MM.1S (cell line): ENCODE measurements at regions not wholly inside any gene's neighbourhood (a gene's known extent, or its start where the extent isn't known, plus 50 kb on each side); places are given as distances from the start of the nearest gene placed in this dataset.

ENCODE experiments used
- DNase-seq: peaks from one replicate; pipeline ENCODE4 v3.0.0-alpha.2; 2015
- H2AFZ ChIP-seq: fragments of 300-600 bp; sonication (generic); 2 replicates; pipeline ENCODE4 v1.6.0; 2016; ENCODE audit warnings: antibody characterized with exemption, low read length
- H3F3A ChIP-seq: fragments of 300-600 bp; sonication (generic); 2 replicates; pipeline ENCODE4 v1.6.1; 2016; ENCODE audit warnings: mild to moderate bottlenecking, antibody characterized with exemption, low read length, moderate library complexity, mixed read lengths; ENCODE audit not compliant: insufficient read depth
- H3K27ac ChIP-seq: fragments of 300-600 bp; sonication (generic); 2 replicates; pipeline ENCODE4 v1.5.1; 2016; ENCODE audit warnings: mild to moderate bottlenecking, low read length
- H3K27me3 ChIP-seq: fragments of 300-600 bp; sonication (generic); replicated peaks from 2 replicates; pipeline ENCODE4 v1.6.0; 2016; ENCODE audit warnings: low read length; ENCODE audit not compliant: insufficient read depth
- H3K36me3 ChIP-seq: fragments of 300-600 bp; sonication (generic); replicated peaks from 2 replicates; pipeline ENCODE4 v1.6.1; 2016; ENCODE audit warnings: mild to moderate bottlenecking, low read length, mixed read lengths; ENCODE audit not compliant: insufficient read depth
- H3K4me1 ChIP-seq: fragments of 300-600 bp; sonication (generic); 2 replicates; pipeline ENCODE4 v1.6.1; 2016; ENCODE audit warnings: low read length, mixed read lengths
- H3K4me2 ChIP-seq: fragments of 300-600 bp; sonication (generic); 2 replicates; pipeline ENCODE4 v1.6.0; 2016; ENCODE audit warnings: low read depth, low read length
- H3K4me3 ChIP-seq: fragments of 300-600 bp; sonication (generic); 2 replicates; pipeline ENCODE4 v1.5.1; 2016; ENCODE audit warnings: low read length, mixed read lengths
- H3K79me2 ChIP-seq: fragments of 300-600 bp; sonication (generic); 2 replicates; pipeline ENCODE4 v1.6.1; 2016; ENCODE audit warnings: mixed run types, low read length, mixed read lengths
- H3K9ac ChIP-seq: fragments of 300-600 bp; sonication (generic); 2 replicates; pipeline ENCODE4 v1.6.1; 2016; ENCODE audit warnings: low read length, mixed read lengths
- H3K9me2 ChIP-seq: fragments of 300-600 bp; sonication (generic); replicated peaks from 2 replicates; pipeline ENCODE4 v1.6.1; 2016; ENCODE audit warnings: mild to moderate bottlenecking, low read length, mixed read lengths; ENCODE audit not compliant: insufficient read depth
- H3K9me3 ChIP-seq: fragments of 300-600 bp; sonication (generic); replicated peaks from 2 replicates; pipeline ENCODE4 v1.6.1; 2016; ENCODE audit warnings: mild to moderate bottlenecking, low read length, mixed read lengths; ENCODE audit not compliant: insufficient read depth
- H4K20me1 ChIP-seq: fragments of 300-600 bp; sonication (generic); 2 replicates; pipeline ENCODE4 v1.6.1; 2016; ENCODE audit warnings: mild to moderate bottlenecking, low read length, moderate library complexity, mixed read lengths; ENCODE audit not compliant: insufficient read depth
- CTCF ChIP-seq: fragments of 300-600 bp; sonication (generic); IDR thresholded peaks from 2 replicates; pipeline ENCODE4 v1.5.1; 2016; ENCODE audit warnings: antibody characterized with exemption, low read length, mixed read lengths
- EZH2 ChIP-seq: fragments of 300-600 bp; sonication (generic); optimal IDR thresholded peaks from 2 replicates; pipeline ENCODE3; 2017; ENCODE audit warnings: low read depth, mild to moderate bottlenecking, antibody characterized with exemption, low read length, mixed read lengths
- EZH2phosphoT487 ChIP-seq: fragments of 300-600 bp; sonication (generic); IDR thresholded peaks from 2 replicates; pipeline ENCODE4 v1.6.1; 2018; ENCODE audit warnings: antibody characterized with exemption, low read length

GRCh38 chr5:86765778-86766502 is 148.2 kb downstream of the COX7C start:
- TF ChIP-seq EZH2 (no peak), EZH2phosphoT487 (no peak), CTCF (no peak)
- no peaks in the 10 kb centered on the region for H4K20me1 ChIP-seq
- H2AFZ ChIP-seq, result no peak overlapping the region
- DNase-seq, result no peak
- H3K4me1 ChIP-seq, result no peaks in the 10 kb centered on the region
- H3K9me3 ChIP-seq, result no peaks in the 10 kb centered on the region
- H3K4me3 ChIP-seq, result no peak overlapping the region
- no peak overlapping the region for H3K27ac ChIP-seq
- H3F3A ChIP-seq, result no peaks in the 10 kb centered on the region
- H3K79me2 ChIP-seq, result no peaks in the 10 kb centered on the region
- H3K9ac ChIP-seq, result no peak overlapping the region
- no peaks in the 10 kb centered on the region for H3K27me3 ChIP-seq
- H3K9me2 ChIP-seq, result no peaks in the 10 kb centered on the region
- H3K4me2 ChIP-seq, result no peak overlapping the region
- no peaks in the 10 kb centered on the region for H3K36me3 ChIP-seq

- TF ChIP-seq CTCF (no peak), EZH2phosphoT487 (no peak), EZH2 (no peak)
- H3K79me2 ChIP-seq, result no peaks in the 10 kb centered on the region
- no peaks in the 10 kb centered on the region for H3K4me1 ChIP-seq
- no peak overlapping the region for H3K27ac ChIP-seq
- H3K4me2 ChIP-seq, result no peak overlapping the region
- H3F3A ChIP-seq, result no peaks in the 10 kb centered on the region
- no peak overlapping the region for H3K4me3 ChIP-seq
- no peaks in the 10 kb centered on the region for H3K9me3 ChIP-seq
- no peaks in the 10 kb centered on the region for H4K20me1 ChIP-seq
- no peaks in the 10 kb centered on the region for H3K9me2 ChIP-seq
- no peak for DNase-seq
- no peak overlapping the region for H3K9ac ChIP-seq
- no peak overlapping the region for H2AFZ ChIP-seq
- no peaks in the 10 kb centered on the region for H3K36me3 ChIP-seq
- H3K27me3 ChIP-seq, result no peaks in the 10 kb centered on the region
Measured at GRCh38 chr5:86768699-86769202, 151.0 kb downstream of the COX7C start.

- H3F3A ChIP-seq, result no peaks in the 10 kb centered on the region
- TF ChIP-seq EZH2 (no peak), CTCF (no peak), EZH2phosphoT487 (no peak)
- H3K79me2 ChIP-seq, result no peaks in the 10 kb centered on the region
- H3K27ac ChIP-seq, result no peak overlapping the region
- no peaks in the 10 kb centered on the region for H3K9me2 ChIP-seq
- H2AFZ ChIP-seq, result no peak overlapping the region
- H3K36me3 ChIP-seq, result no peaks in the 10 kb centered on the region
- H3K4me2 ChIP-seq, result no peak overlapping the region
- DNase-seq, result no peak
- H3K4me1 ChIP-seq, result no peaks in the 10 kb centered on the region
- no peaks in the 10 kb centered on the region for H4K20me1 ChIP-seq
- no peaks in the 10 kb centered on the region for H3K27me3 ChIP-seq
- H3K9me3 ChIP-seq, result no peaks in the 10 kb centered on the region
- H3K4me3 ChIP-seq, result no peak overlapping the region
- no peak overlapping the region for H3K9ac ChIP-seq
Measured at GRCh38 chr5:86780018-86780417, 162.3 kb downstream of the COX7C start.
